GM06990 (cell line): ENCODE measurements at regions not wholly inside any gene's neighbourhood (a gene's known extent, or its start where the extent isn't known, plus 50 kb on each side); places are given as distances from the start of the nearest gene placed in this dataset.

Experiments used
- DNase-seq: peaks from one replicate; pipeline ENCODE4 v3.0.0-alpha.2; 2011; ENCODE audit not compliant: insufficient read length; ENCODE audit errors: extremely low read depth
- H3K27me3 ChIP-seq: replicated peaks from 2 replicates; pipeline ENCODE4 v1.6.0; 2011; ENCODE audit warnings: low read length; ENCODE audit not compliant: control insufficient read depth, insufficient read depth
- H3K36me3 ChIP-seq: 2 replicates; pipeline ENCODE4 v1.5.1; 2011; ENCODE audit warnings: low read length; ENCODE audit not compliant: control insufficient read depth, insufficient read depth
- H3K4me3 ChIP-seq: replicated peaks from 2 replicates; pipeline ENCODE4 v1.5.1; 2011; ENCODE audit warnings: low read depth, mild to moderate bottlenecking, control low read depth, low read length
- TF ChIP-seq, protein P1 (sequence below): IDR thresholded peaks from 2 replicates; pipeline ENCODE4 v1.5.1; 2011; ENCODE audit warnings: low read length, control low read depth, mild to moderate bottlenecking, inconsistent platforms; ENCODE audit not compliant: insufficient read depth, poor library complexity, severe bottlenecking

DNA sequence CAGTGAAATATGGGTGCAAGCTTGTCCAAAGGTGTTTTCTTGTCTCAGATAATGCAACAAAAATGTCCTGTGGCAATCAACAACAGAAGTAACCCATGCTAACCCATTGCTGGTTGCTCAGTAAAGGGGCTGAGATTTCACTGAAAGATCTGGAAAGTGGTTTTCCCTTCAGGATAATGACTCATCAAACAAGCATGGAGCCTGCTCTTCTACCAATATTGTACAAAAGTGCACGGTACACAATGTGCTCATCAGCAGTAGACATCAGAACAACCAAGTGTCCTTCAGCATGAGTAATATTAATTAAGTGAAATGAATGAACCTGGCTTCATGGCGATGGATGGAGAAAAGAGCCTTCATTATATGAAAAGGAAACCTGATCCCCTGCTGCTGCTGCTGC lies 287.1 kb upstream of the NEBL start:
- no peak for DNase-seq
- H3K36me3 ChIP-seq = no peaks in the 10 kb centered on the region
- TF ChIP-seq, protein P1, sequence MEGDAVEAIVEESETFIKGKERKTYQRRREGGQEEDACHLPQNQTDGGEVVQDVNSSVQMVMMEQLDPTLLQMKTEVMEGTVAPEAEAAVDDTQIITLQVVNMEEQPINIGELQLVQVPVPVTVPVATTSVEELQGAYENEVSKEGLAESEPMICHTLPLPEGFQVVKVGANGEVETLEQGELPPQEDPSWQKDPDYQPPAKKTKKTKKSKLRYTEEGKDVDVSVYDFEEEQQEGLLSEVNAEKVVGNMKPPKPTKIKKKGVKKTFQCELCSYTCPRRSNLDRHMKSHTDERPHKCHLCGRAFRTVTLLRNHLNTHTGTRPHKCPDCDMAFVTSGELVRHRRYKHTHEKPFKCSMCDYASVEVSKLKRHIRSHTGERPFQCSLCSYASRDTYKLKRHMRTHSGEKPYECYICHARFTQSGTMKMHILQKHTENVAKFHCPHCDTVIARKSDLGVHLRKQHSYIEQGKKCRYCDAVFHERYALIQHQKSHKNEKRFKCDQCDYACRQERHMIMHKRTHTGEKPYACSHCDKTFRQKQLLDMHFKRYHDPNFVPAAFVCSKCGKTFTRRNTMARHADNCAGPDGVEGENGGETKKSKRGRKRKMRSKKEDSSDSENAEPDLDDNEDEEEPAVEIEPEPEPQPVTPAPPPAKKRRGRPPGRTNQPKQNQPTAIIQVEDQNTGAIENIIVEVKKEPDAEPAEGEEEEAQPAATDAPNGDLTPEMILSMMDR = no peak
- H3K27me3 ChIP-seq = no peaks in the 10 kb centered on the region
- H3K4me3 ChIP-seq = no peak overlapping the region

DNA sequence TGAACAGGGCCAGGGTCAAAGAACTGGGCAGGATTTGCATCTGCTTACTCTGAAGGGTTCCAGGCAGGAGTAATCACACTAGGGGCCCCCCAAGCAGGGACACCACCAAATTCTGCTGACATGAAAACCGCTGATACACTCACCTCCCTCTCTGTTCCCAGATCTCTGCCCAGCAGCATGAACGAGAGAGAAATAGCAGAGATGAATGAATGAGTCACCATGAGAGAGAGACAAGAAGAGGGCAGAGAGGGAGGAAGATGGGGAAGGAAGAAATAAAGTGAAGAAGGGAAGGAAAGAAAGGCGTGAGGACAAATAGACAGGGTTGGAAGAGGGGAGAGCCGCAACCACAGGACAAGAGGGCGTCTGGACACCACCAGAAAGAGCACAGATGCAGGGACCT lies 285.9 kb upstream of the NEBL start:
- H3K27me3 ChIP-seq = no peaks in the 10 kb centered on the region
- H3K36me3 ChIP-seq = no peaks in the 10 kb centered on the region
- TF ChIP-seq, protein P1 = no peak
- no peak overlapping the region for H3K4me3 ChIP-seq
- DNase-seq = no peak

DNA sequence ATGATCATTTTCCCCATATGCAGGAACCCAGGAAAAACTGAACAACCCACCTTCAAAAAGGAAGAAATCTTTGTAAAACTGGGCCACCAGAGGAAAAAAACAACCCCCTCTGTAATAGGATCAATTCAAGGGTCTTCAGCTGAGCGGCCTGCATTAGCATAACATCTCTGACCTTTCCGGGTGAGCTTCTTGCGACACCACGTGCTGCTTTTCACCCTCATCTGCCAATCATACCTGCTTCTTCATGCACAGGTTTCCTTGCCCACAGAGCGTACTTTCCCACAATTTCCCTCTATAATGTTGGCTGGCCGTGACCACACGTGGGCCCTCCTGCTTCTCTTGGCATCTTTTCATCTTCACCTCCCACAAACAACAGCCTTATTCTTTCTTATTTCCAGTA lies 284.3 kb upstream of the NEBL start:
- no peaks in the 10 kb centered on the region for H3K36me3 ChIP-seq
- no peak for DNase-seq
- H3K27me3 ChIP-seq = no peaks in the 10 kb centered on the region
- H3K4me3 ChIP-seq = no peak overlapping the region
- TF ChIP-seq, protein P1 = no peak

DNA sequence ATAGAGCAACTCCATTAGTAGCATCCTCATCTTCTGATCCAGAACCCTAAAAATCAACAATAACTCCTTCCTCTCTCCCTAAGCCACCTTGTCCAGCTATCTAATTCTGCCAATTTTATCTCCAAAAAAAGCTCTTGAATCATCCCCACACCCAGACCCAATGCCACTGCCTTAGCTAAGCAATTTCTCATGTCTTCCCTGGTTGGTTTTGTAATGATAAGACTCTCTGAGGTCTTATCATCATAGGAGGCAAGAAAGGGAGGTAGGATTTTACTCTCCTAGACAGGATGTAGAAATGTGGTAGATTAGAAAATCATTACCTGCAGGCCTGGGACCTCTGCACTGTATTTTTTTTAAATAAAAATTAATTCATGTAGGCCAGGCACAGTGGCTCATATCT lies 283.5 kb upstream of the NEBL start:
- TF ChIP-seq, protein P1 = no peak
- H3K4me3 ChIP-seq = no peak overlapping the region
- H3K36me3 ChIP-seq = no peaks in the 10 kb centered on the region
- no peak for DNase-seq
- H3K27me3 ChIP-seq = no peaks in the 10 kb centered on the region

DNA sequence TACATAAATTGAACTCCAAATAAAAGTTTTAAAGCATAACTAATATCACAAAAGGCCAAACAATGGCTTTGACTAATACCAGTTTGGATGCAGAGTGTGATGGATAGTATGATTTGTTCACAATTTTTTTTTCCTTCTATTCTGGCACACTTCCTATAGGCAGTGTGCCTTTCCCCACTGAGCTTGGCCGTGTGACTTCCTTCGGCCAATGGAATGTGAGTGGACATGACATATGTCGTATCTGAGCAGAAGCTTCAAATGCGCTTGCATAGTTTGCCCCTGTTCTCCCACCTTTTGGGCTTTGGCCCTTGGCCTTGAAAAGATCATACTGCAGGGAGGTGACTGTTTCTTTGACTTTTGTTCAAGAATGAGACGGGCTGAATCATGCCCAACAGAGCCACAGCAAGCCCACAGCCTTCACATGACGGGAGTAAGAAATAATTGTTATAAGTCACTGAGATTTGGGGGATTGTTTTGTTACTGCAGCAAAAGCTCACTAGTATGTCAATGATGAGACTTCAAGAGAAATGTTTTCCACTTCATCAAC lies 279.9 kb upstream of the NEBL start:
- no peaks in the 10 kb centered on the region for H3K36me3 ChIP-seq
- H3K27me3 ChIP-seq = no peaks in the 10 kb centered on the region; the same call in 1 of the 2 replicates
- no peak overlapping the region for H3K4me3 ChIP-seq
- no peak for DNase-seq
- TF ChIP-seq, protein P1 = no peak

DNA sequence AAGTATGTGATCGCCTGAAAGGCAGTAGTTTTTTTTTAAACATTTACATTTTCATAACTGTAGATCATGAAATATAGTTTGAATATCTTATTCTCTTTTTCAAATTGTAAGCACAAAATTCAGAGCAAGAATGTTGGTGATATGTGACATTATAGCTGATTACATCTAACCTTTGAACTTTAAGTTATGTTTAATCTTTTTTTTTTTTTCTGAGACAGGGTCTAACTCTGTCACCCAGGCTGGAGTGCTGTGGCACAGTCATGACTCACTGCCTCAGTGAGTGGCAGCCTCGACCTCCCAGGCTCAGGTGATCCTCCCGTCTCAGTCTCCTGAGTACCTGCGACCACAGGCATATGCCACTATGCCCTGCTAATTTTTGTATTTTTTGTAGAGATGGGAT lies 278.7 kb upstream of the NEBL start:
- no peak for DNase-seq
- Histone ChIP-seq H3K27me3 (no peaks in the 10 kb centered on the region; the same call in 1 of the 2 replicates), H3K4me3 (no peak overlapping the region), H3K36me3 (no peaks in the 10 kb centered on the region)
- TF ChIP-seq, protein P1 = no peak
